HG02678 (cell line): ENCODE measurements at regions not wholly inside any gene's neighbourhood (a gene's known extent, or its start where the extent isn't known, plus 50 kb on each side); places are given as distances from the start of the nearest gene placed in this dataset.

ENCODE experiments used
- ATAC-seq: cut with Tn5 transposase; IDR thresholded peaks from one replicate; pipeline ENCODE4 v1.9.1; 2021; ENCODE audit warnings: mild to moderate bottlenecking, moderate library complexity; ENCODE audit not compliant: unreplicated experiment

DNA sequence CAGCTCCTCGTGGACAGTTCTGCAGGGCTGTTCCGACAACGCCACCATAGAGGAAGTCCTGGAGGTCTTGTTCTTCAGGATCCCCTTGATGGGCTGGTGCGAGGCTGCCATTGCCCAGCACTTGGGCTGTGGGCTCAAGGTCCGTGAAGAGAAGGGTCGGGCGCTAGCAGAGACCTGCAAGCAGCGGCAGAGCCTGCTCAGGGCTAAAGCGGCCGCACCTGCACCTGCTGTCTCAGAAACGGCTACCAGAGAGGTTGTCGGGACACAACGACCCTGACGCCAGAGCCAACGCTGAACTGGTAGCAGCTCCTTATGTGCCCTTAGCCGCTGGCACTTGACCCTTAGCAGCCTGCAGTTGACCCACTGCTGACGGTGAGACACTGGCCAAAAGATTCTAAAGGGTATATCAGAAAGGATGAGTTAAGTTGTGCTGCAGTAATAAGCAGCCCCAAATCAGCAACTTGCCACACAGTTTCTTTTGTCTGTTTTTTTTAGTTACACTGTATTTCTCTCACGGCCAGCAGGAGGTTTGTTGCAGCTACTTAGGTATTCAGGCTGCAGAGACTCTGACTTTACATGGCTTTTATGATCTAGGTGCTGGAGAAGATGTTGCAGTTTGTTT, 55.5 kb upstream of the ST6GAL2 start:
- no peak for ATAC-seq

GRCh38 chr2:106943468-106944200, 57.7 kb upstream of the ST6GAL2 start:
- no peak for ATAC-seq

DNA sequence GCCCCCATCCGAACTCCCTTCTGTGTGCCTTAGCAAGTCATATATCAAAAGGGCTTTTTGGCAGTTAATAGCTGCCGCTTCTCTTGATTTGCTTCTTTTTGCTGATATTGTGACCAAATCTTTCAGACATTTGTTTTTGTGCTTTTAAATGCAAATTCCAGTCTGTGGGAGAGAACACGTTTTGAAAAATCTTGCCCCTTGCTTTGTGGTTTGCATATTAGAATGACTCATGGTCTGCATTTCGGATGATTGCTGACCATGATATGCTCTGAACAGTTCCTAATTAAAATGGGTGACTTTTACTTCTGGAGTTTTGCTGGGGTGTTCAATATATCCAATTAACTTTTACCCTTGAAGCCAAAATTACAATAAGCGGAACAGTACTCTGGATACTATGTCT, 58.2 kb upstream of the ST6GAL2 start:
- no peak for ATAC-seq

DNA sequence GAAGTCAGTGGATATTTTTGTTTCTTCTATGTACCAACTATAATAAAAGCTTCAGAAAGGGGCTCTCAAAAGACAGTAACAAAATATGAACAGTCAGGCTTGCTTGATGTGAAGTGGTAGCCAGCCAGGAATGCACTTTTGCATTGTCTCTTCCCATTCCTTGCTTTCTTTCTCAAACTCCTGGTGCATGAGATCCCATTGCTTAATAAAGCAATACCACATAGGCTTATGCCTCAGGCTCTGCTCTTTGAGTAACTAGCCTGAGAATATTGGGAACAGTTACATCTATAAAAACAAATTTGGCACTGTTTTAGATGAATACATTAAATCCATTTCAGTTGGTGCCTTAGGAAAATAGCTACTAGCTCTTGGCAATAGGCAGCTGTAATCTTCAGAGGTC, 62.6 kb upstream of the ST6GAL2 start:
- ATAC-seq: no peak

GRCh38 chr2:106953236-106953635, 67.3 kb upstream of the ST6GAL2 start:
- no peak for ATAC-seq

- no peak for ATAC-seq
Observed at GRCh38 chr2:106953779-106954178, 67.8 kb upstream of the ST6GAL2 start.

- ATAC-seq: no peak
Observed at GRCh38 chr2:106954304-106954703, 68.3 kb upstream of the ST6GAL2 start.

DNA sequence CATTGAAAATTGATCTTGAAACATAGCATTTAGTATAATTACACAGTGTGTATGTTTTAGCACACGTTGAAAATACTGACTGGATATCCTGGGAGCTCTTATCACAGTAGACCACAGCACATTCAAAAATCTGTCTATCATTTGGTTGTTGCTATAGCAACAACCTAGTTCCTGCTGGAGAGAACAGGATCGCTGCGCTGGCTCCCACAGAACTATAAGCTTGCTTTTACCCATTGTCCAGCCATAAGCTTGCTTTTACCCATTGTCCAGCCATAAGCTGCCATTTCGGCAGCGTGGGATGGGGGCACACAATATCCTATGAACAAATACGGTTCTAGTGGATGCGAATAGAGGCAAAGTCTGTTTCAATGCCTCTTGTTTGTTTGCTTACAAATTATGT, 70.4 kb upstream of the ST6GAL2 start:
- no peak for ATAC-seq

- ATAC-seq: no peak
Observed at GRCh38 chr2:106956879-106957278, 70.9 kb upstream of the ST6GAL2 start.

DNA sequence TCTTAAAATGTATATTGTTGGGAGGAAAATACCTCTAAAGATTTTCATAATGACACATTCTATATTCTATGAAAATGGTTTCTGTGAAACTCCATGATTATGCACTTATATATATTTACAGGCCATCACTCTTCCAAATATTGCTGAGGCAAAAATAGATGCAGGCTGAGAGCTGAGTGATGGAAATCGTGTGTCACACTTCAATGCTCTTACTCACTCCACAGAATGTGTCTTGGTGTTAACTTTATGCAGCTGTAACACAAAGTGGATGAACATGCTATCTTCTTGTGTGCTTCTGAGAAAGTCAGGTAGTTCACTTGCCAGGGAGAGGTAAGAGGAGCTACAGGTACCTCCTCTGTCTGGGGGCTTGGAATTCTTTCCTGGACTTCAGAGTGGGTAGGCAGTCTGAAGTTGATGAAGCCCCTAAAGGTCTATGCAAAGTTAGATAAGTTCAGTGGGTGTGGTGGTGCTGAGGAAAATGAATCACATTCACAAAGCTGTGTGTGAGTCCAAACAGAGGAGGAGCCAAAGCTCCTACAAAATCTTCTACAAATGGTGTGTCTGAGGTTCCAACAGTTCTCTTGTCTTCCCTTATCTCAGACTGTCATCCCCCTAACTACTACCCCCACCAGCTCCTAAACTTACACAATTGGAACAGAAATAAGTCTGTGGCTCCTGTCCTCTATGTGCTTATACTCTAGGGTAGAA, 74.2 kb upstream of the ST6GAL2 start:
- no peak for ATAC-seq

DNA sequence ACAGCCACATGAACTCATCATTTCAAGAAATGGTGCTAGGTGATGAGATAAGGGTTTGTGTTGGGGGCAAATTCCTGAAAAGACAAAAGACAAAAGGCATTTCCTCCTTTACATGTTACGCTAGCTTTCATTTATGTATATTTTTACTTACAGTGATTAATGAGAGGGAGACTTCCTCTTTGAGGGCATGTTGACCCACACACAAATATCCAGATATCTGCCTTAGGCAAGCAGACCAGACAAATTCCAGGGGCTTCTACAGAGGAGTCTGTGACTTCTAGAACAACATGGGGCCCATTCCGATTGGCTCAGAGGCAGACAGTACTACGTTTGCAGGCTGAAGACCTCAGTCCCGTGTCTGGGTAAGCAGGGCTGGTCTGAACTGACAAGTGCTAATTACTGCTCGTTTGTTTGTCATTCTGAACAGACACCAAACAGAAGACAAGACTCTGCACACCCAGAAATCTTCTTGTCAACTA, 74.8 kb upstream of the ST6GAL2 start:
- no peak for ATAC-seq

DNA sequence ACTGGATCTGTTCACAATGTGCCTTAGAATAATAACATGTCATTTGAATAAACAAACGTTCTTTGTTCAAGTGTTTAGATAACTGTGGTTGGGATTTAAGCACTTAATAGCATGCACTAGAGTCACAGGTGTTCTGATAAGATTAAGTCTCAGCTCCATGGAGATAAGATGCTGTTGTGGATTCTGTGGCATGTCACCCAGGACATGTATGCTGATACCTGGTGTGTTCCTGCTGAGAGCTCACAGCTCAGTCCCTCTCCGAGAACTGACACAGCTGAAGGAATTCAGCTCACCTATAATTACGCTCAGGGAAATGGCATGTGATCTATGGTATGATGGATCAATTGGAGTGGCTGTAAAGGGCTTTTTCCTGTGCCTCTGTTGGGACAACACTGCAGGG, 75.4 kb upstream of the ST6GAL2 start:
- no peak for ATAC-seq

DNA sequence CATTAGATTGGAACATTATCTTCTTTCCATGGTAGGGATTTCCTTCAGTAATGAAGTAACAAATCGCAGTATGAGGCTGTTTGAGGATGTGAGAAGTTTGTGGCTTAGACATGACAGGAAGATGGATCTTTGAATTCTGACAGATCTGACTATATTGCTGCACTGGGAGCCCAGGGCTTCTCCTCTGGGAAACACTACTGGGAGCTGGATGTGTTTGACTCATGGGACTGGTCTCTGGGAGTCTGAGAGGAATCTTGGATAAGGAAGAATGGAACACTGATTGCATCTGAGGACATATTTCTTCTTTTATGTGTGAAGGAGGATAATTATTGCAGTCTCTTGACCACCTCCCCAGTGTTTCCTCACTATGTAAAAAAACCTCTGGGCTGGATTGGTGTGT, 77.2 kb upstream of the ST6GAL2 start:
- ATAC-seq: no peak

DNA sequence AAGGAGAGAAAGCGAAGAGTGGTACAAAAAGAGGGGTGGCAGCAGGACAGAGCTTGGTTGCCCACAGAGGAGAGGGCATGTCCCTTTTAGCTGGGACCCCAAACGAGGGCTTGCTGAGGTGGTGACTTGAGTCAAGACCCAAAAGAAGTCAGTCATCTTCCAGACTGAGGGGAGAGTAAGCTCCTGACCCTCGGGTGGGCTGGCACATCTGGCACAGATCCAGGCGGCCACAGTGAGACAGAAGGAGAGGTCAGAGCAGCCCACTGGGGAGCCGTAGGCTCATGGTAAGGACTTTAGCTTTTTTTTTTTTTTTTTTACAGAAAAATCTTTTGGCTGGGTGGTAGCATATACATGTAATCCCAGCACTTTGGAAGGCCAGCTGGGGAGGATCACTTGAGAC, 77.9 kb upstream of the ST6GAL2 start:
- ATAC-seq: no peak

GRCh38 chr2:106965611-106966010, 79.6 kb upstream of the ST6GAL2 start:
- ATAC-seq: no peak

- ATAC-seq: no peak
Observed at GRCh38 chr2:106969777-106970176, 83.8 kb upstream of the ST6GAL2 start.

DNA sequence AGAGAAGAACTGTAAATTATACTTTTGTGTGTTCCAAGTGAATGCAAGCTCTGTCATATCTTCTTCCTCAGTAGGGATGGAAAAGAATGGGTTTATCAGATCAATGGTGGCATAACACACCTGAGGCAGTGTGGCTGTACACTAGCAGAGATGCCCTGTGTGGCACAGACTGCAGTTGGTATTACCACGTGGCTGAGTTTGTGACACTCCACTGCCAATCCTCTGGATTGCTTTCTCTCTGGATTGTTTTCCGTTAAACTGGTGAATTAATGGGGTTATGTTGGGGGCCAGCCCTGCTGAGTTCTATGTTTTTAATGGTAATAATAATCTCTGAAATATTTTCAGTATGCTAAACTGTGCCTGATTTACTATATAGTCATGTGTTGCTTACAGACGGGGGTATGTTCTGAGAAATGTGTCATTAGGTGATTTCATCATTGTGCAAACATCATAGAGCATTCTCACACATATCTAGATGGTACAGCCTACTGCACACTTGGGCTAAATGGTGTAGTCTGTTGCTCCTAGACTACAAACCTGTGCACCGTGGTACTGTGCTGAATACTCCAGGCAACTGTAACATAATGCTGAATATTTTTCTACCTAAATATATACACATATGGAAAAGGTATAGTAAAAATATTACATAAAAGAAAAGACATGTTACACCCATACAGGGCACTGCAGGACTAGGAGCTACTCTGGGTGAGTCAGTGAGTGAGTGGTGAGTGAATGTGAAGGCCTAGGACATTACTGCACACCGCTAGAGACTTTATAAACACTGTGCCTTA, 84.7 kb upstream of the ST6GAL2 start:
- ATAC-seq: no peak

DNA sequence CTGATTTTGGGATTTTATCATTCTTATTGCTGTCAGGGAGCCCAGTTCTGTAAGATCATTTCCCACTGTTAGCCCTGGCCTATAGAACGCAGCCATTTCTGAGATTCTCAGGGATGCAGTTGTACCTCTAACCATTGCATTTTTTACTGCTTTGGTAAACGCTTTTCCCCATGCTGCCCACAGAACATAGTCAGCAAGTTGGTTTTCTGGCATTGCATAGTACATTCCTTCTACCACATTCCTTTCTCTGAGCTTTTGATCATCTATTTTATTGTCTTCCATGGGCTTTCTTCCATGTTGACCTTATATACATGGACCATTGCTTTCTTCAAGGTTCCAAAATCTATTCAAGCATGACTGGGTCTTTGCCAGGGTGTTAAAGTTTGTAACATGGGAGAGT, 86.8 kb upstream of the ST6GAL2 start:
- ATAC-seq: no peak

DNA sequence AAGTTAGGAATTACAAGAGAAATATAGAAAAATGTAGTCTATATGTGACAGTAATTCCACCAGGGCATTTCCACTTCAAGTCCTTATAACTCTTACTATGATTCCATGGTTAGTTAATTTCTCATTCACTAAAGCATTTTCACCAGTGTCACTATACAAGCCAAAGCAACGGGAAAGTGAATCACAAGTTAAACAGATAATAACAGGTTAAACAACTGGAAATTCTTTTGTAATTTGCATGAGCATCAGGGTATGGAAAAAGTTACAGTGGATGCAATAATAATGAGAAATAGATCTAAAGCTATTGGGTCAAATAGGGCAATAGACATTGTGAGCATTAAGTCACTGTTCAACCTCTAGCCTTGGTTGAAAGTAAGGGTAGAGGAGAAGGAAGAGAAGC, 88.9 kb upstream of the ST6GAL2 start:
- no peak for ATAC-seq

DNA sequence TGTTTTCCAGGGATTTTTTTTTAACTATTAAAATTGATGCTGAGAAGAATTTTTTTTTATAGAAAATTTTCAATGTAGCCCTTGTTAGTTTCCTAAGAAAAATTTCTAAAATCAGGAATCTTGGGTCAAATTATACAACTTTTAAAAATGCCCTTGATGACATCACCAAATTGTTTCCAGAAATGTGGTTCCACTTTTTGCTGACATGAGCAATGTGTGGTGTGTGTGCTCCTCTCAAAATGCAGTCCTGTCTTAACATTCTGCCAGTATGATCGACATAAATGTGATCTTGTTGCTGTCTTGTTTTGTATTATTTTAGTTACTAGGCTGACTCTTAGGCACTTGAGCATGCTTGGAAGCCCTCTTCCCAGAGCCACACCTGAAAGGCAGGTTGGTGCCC, 89.7 kb upstream of the ST6GAL2 start:
- no peak for ATAC-seq

GRCh38 chr2:106976548-106976947, 90.6 kb upstream of the ST6GAL2 start:
- ATAC-seq: no peak
